SK-N-SH (cell line): ENCODE measurements at regions not wholly inside any gene's neighbourhood (a gene's known extent, or its start where the extent isn't known, plus 50 kb on each side); places are given as distances from the start of the nearest gene placed in this dataset.

ENCODE experiments used
- CTCF ChIA-PET: fragments of 300-600, 350-600 bp; formaldehyde crosslinking; extraction: SDS; loops from one replicate; lab custom pipeline; 2021; lab: Yijun Ruan, JAX
- POLR2A ChIA-PET: fragments of 350-600 bp; sonication (Branson Sonifier 250); formaldehyde crosslinking; extraction: SDS; loops from one replicate; lab custom pipeline; 2020; ENCODE audit warnings: antibody characterized with exemption, inconsistent platforms; lab: Yijun Ruan, JAX
- DNase-seq: peaks from one replicate; pipeline ENCODE4 v3.0.0; 2012
- H2AFZ ChIP-seq: fragments of 200-600 bp; sonication (generic); 2 replicates; pipeline ENCODE4 v1.8.1; 2016; ENCODE audit warnings: antibody characterized with exemption, mild to moderate bottlenecking, low read depth
- H3F3A ChIP-seq: fragments of 200-600 bp; sonication (generic); replicated peaks from 2 replicates; pipeline ENCODE3; 2016; ENCODE audit warnings: antibody characterized with exemption, mild to moderate bottlenecking; ENCODE audit not compliant: insufficient read depth
- H3K27ac ChIP-seq, 2 experiments: fragments of 200-500 bp in 1 of 2; fragments of 200-600 bp in 1 of 2; sonication (Bioruptor generic) in 1 of 2; sonication (generic), shearing (Covaris generic) in 1 of 2; 2 replicates each; pipeline versions ENCODE4 v1.5.1 to v1.6.1; 2014 to 2016; ENCODE audit warnings: low read depth in 2 of 2, inconsistent platforms in 1 of 2, low read length in 1 of 2, mild to moderate bottlenecking in 1 of 2, mixed read lengths in 1 of 2
- H3K27me3 ChIP-seq: fragments of 200-600 bp; sonication (generic), shearing (Covaris generic); 2 replicates; pipeline ENCODE4 v1.6.1; 2016; ENCODE audit warnings: mixed run types; ENCODE audit not compliant: insufficient read depth
- H3K36me3 ChIP-seq, 2 experiments: fragments of 200-500 bp in 1 of 2; fragments of 200-600 bp in 1 of 2; sonication (Bioruptor generic) in 1 of 2; sonication (generic) in 1 of 2; replicated peaks in 1 of 2; 2 replicates each; pipeline versions ENCODE3 to v1.5.1; 2014 to 2016; ENCODE audit warnings: low read length in 1 of 2, mild to moderate bottlenecking in 1 of 2; ENCODE audit not compliant: insufficient read depth in 2 of 2, control insufficient read depth in 1 of 2
- H3K4me1 ChIP-seq, 2 experiments: fragments of 200-500 bp in 1 of 2; fragments of 200-600 bp in 1 of 2; sonication (Bioruptor generic) in 1 of 2; sonication (generic), shearing (Covaris generic) in 1 of 2; 2 replicates each; pipeline versions ENCODE4 v1.5.1 to v1.6.1; 2014 to 2016; ENCODE audit warnings: low read depth in 1 of 2, low read length in 1 of 2, mixed run types in 1 of 2; ENCODE audit not compliant: insufficient read depth in 2 of 2, control insufficient read depth in 1 of 2
- H3K4me2 ChIP-seq: fragments of 200-600 bp; sonication (generic), shearing (Covaris generic); 2 replicates; pipeline ENCODE4 v1.6.1; 2017; ENCODE audit warnings: mixed run types
- H3K4me3 ChIP-seq, 2 experiments: fragments of 200-500 bp in 1 of 2; fragments of 200-600 bp in 1 of 2; sonication (Bioruptor generic) in 1 of 2; sonication (generic), shearing (Covaris generic) in 1 of 2; 2 replicates each; pipeline versions ENCODE4 v1.5.1 to v1.8.1; 2014 to 2016; ENCODE audit warnings: low read depth in 2 of 2, inconsistent platforms in 1 of 2, low read length in 1 of 2, mild to moderate bottlenecking in 1 of 2, mixed read lengths in 1 of 2, moderate library complexity in 1 of 2
- H3K79me2 ChIP-seq: fragments of 200-600 bp; sonication (generic); 2 replicates; pipeline ENCODE4 v1.8.1; 2017; ENCODE audit warnings: mild to moderate bottlenecking; ENCODE audit not compliant: insufficient read depth
- H3K9ac ChIP-seq: fragments of 200-600 bp; sonication (generic); 2 replicates; pipeline ENCODE4 v1.6.1; 2017; ENCODE audit warnings: mixed run types
- H3K9me2 ChIP-seq: fragments of 200-600 bp; sonication (generic); 2 replicates; pipeline ENCODE4 v1.6.1; 2017; ENCODE audit warnings: mixed run types
- H3K9me3 ChIP-seq: fragments of 200-600 bp; sonication (generic); 2 replicates; pipeline ENCODE4 v1.6.1; 2017; ENCODE audit warnings: mixed run types, mild to moderate bottlenecking, moderate library complexity
- H4K20me1 ChIP-seq: fragments of 200-600 bp; sonication (generic); 2 replicates; pipeline ENCODE4 v1.6.1; 2017; ENCODE audit warnings: mild to moderate bottlenecking, mixed run types; ENCODE audit not compliant: insufficient read depth
- CTCF ChIP-seq: fragments of 200-600 bp; sonication (generic); IDR thresholded peaks from 2 replicates; pipeline ENCODE4 v1.6.1; 2017; ENCODE audit warnings: antibody characterized with exemption, mild to moderate bottlenecking, moderate library complexity
- EZH2phosphoT487 ChIP-seq: fragments of 200-600 bp; sonication (generic); IDR thresholded peaks from 2 replicates; pipeline ENCODE4 v1.6.1; 2017; ENCODE audit warnings: low read depth, mixed run types, mild to moderate bottlenecking, antibody characterized with exemption, moderate library complexity, borderline replicate concordance
- FOSL2 ChIP-seq: IDR thresholded peaks from 2 replicates; pipeline ENCODE4 v1.4.0; 2012; ENCODE audit warnings: low read depth, mild to moderate bottlenecking, moderate library complexity, borderline replicate concordance
- FOXJ3 ChIP-seq: sonication (generic); formaldehyde crosslinking; IDR thresholded peaks from 2 replicates; pipeline ENCODE4 v1.5.1; 2020; ENCODE audit warnings: mild to moderate bottlenecking, missing genetic modification reagents
- GABPA ChIP-seq: IDR thresholded peaks from 2 replicates; pipeline ENCODE4 v1.4.0; 2012; ENCODE audit warnings: low read depth, mild to moderate bottlenecking
- JUND ChIP-seq: IDR thresholded peaks from 2 replicates; pipeline ENCODE4 v1.4.0; 2012
- MEF2A ChIP-seq: IDR thresholded peaks from 2 replicates; pipeline ENCODE4 v1.4.0; 2012; ENCODE audit warnings: low read depth, borderline replicate concordance
- NFIC ChIP-seq: IDR thresholded peaks from 2 replicates; pipeline ENCODE4 v1.4.0; 2012; ENCODE audit warnings: borderline replicate concordance
- RCOR1 ChIP-seq: fragments of 150-350 bp; IDR thresholded peaks from 2 replicates; pipeline ENCODE4 v1.6.1; 2017; ENCODE audit warnings: antibody characterized with exemption, low read length
- RFX5 ChIP-seq: IDR thresholded peaks from 2 replicates; pipeline ENCODE4 v1.6.1; 2012; ENCODE audit warnings: mild to moderate bottlenecking, improper control_type of control experiment, low read length
- SMC3 ChIP-seq: IDR thresholded peaks from 2 replicates; pipeline ENCODE4 v1.6.1; 2012; ENCODE audit warnings: low read depth, low read length, improper control_type of control experiment
- TAF1 ChIP-seq: IDR thresholded peaks from 2 replicates; pipeline ENCODE4 v1.6.1; 2012; ENCODE audit warnings: low read depth, mild to moderate bottlenecking, low read length, moderate library complexity, borderline replicate concordance
- TCF12 ChIP-seq: IDR thresholded peaks from 2 replicates; pipeline ENCODE4 v1.4.0; 2012
- TEAD4 ChIP-seq: IDR thresholded peaks from 2 replicates; pipeline ENCODE4 v1.4.0; 2012; ENCODE audit warnings: mild to moderate bottlenecking, borderline replicate concordance; ENCODE audit not compliant: insufficient read depth
- WGBS: methylation state at CpG from one replicate; pipeline ENCODE4 v1.1.6; 2017; ENCODE audit warnings: low lambda C conversion rate; 5-methylcytosine and 5-hydroxymethylcytosine counted together
- TF ChIP-seq, protein P1 (sequence below): IDR thresholded peaks from 2 replicates; pipeline ENCODE4 v1.4.0; 2012; ENCODE audit warnings: low read depth, borderline replicate concordance
- TF ChIP-seq, protein P2 (sequence below): fragments of 150-350 bp; IDR thresholded peaks from 2 replicates; pipeline ENCODE4 v1.6.1; 2016; ENCODE audit warnings: mild to moderate bottlenecking, low read depth, low read length
- TF ChIP-seq, protein P3 (sequence below): IDR thresholded peaks from 2 replicates; pipeline ENCODE4; 2012
- TF ChIP-seq, protein P4 (sequence below): fragments of 150-350 bp; IDR thresholded peaks from 2 replicates; pipeline ENCODE4 v1.6.1; 2017; ENCODE audit warnings: antibody characterized with exemption, low read length, low read depth, borderline replicate concordance

- WGBS = 79% methylated on average over 5 of the region's 5 CpGs
- H4K20me1 ChIP-seq = no peaks in the 10 kb centered on the region
- H3K4me3 ChIP-seq = no peak overlapping the region
- no peak for DNase-seq
- TF ChIP-seq TCF12 (no peak), RFX5 (no peak), RCOR1 (no peak), CTCF (no peak), TAF1 (no peak), JUND (no peak), NFIC (no peak), SMC3 (no peak), EZH2phosphoT487 (no peak), FOXJ3 (CRISPR knock-in tag) (no peak), MEF2A (no peak), TEAD4 (no peak), FOSL2 (no peak), GABPA (no peak)
- TF ChIP-seq, protein P1, sequence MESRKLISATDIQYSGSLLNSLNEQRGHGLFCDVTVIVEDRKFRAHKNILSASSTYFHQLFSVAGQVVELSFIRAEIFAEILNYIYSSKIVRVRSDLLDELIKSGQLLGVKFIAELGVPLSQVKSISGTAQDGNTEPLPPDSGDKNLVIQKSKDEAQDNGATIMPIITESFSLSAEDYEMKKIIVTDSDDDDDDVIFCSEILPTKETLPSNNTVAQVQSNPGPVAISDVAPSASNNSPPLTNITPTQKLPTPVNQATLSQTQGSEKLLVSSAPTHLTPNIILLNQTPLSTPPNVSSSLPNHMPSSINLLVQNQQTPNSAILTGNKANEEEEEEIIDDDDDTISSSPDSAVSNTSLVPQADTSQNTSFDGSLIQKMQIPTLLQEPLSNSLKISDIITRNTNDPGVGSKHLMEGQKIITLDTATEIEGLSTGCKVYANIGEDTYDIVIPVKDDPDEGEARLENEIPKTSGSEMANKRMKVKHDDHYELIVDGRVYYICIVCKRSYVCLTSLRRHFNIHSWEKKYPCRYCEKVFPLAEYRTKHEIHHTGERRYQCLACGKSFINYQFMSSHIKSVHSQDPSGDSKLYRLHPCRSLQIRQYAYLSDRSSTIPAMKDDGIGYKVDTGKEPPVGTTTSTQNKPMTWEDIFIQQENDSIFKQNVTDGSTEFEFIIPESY = no peak
- TF ChIP-seq, protein P2, sequence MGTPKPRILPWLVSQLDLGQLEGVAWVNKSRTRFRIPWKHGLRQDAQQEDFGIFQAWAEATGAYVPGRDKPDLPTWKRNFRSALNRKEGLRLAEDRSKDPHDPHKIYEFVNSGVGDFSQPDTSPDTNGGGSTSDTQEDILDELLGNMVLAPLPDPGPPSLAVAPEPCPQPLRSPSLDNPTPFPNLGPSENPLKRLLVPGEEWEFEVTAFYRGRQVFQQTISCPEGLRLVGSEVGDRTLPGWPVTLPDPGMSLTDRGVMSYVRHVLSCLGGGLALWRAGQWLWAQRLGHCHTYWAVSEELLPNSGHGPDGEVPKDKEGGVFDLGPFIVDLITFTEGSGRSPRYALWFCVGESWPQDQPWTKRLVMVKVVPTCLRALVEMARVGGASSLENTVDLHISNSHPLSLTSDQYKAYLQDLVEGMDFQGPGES = no peak
- TF ChIP-seq, protein P3, sequence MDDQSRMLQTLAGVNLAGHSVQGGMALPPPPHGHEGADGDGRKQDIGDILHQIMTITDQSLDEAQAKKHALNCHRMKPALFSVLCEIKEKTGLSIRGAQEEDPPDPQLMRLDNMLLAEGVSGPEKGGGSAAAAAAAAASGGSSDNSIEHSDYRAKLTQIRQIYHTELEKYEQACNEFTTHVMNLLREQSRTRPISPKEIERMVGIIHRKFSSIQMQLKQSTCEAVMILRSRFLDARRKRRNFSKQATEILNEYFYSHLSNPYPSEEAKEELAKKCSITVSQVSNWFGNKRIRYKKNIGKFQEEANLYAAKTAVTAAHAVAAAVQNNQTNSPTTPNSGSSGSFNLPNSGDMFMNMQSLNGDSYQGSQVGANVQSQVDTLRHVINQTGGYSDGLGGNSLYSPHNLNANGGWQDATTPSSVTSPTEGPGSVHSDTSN = no peak
- TF ChIP-seq, protein P4, sequence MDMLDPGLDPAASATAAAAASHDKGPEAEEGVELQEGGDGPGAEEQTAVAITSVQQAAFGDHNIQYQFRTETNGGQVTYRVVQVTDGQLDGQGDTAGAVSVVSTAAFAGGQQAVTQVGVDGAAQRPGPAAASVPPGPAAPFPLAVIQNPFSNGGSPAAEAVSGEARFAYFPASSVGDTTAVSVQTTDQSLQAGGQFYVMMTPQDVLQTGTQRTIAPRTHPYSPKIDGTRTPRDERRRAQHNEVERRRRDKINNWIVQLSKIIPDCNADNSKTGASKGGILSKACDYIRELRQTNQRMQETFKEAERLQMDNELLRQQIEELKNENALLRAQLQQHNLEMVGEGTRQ = no peak
- H3K9me2 ChIP-seq = no peaks in the 10 kb centered on the region
- no peaks in the 10 kb centered on the region for H3K79me2 ChIP-seq
- ChIA-PET POLR2A (no interaction called here), CTCF (no interaction called here)
- H3F3A ChIP-seq = no peaks in the 10 kb centered on the region
- H3K27me3 ChIP-seq = peaks cover 20% of the 10 kb centered on the region; the same call in 1 of the 2 replicates
- H3K4me2 ChIP-seq = no peak overlapping the region
- no peak overlapping the region for H3K27ac ChIP-seq
- no peak overlapping the region for H3K9ac ChIP-seq
- no peaks in the 10 kb centered on the region for H3K36me3 ChIP-seq
- H3K4me1 ChIP-seq = peaks cover 0 to 5% of the 10 kb centered on the region in 2 experiments; a peak in 1 of 4 replicates
- H3K9me3 ChIP-seq = no peaks in the 10 kb centered on the region
- H2AFZ ChIP-seq = no peak overlapping the region
Measured at GRCh38 chr5:133816791-133817190, 151.6 kb downstream of the C5orf15 start.
